ENCODE measurements at regions not wholly inside any gene's neighbourhood (a gene's known extent, or its start where the extent isn't known, plus 50 kb on each side); places are given as distances from the start of the nearest gene placed in this dataset.

GRCh38 chr5:9930156-9930555, 300.0 kb upstream of the TAS2R1 start:
- no peak for TF ChIP-seq MAX (IDR thresholded peaks at IDR 0.05)
- no peak for TF ChIP-seq EGR1 (IDR thresholded peaks at IDR 0.05; ENCODE audit: low read depth)
- no peak for TF ChIP-seq SIN3A (IDR thresholded peaks at IDR 0.05; ENCODE audit: low read depth)
- no peak for TF ChIP-seq EZH2phosphoT487 (IDR thresholded peaks at IDR 0.05; ENCODE audit: borderline replicate concordance)
- no peak for TF ChIP-seq CTCF (IDR thresholded peaks at IDR 0.05 in 2 of 3, conservative IDR thresholded peaks at IDR 0.05 in 1 of 3; ENCODE audit: borderline replicate concordance in 1 of 3, insufficient read depth in 1 of 3, low read depth in 2 of 3, low read length in 2 of 3)
- TF ChIP-seq ZNF274 (IDR thresholded peaks at IDR 0.05; ENCODE audit: low read depth, low read length), result no peak
- TF ChIP-seq POLR2AphosphoS5 (IDR thresholded peaks at IDR 0.05; ENCODE audit: low read depth, low read length), result no peak
- TF ChIP-seq TCF7L2 (IDR thresholded peaks at IDR 0.05; ENCODE audit: borderline replicate concordance, extremely low read depth, insufficient read depth, insufficient read length), result no peak
- no peak for TF ChIP-seq ATF3 (IDR thresholded peaks at IDR 0.05)
- TF ChIP-seq POLR2A (IDR thresholded peaks at IDR 0.05; ENCODE audit: borderline replicate concordance, extremely low read depth, insufficient read depth, insufficient read length), result no peak
- TF ChIP-seq EZH2 (IDR thresholded peaks at IDR 0.05), result no peak
- TF ChIP-seq RAD21 (IDR thresholded peaks at IDR 0.05; ENCODE audit: low read depth), result no peak
